Smooth muscle cell (in vitro differentiated cells): ENCODE measurements at regions not wholly inside any gene's neighbourhood (a gene's known extent, or its start where the extent isn't known, plus 50 kb on each side); places are given as distances from the start of the nearest gene placed in this dataset.

Experiments
- DNase-seq: peaks from one replicate; lab custom pipeline; 2025; ENCODE audit not compliant: unreplicated experiment; lab: John Stamatoyannopoulos, UW
- H2AFZ ChIP-seq: fragments of 200-600 bp; sonication (generic); 2 replicates; pipeline ENCODE4 v1.6.0; 2016; ENCODE audit warnings: antibody characterized with exemption, low read depth, mild to moderate bottlenecking
- H3F3A ChIP-seq: fragments of 200-600 bp; sonication (generic); 2 replicates; pipeline ENCODE4 v1.6.0; 2017; ENCODE audit warnings: antibody characterized with exemption, low read depth
- H3K27ac ChIP-seq: fragments of 200-600 bp; sonication (generic); 2 replicates; pipeline ENCODE4 v1.5.1; 2016; ENCODE audit warnings: low read depth, mild to moderate bottlenecking
- H3K27me3 ChIP-seq: fragments of 200-600 bp; sonication (generic); 2 replicates; pipeline ENCODE4 v1.6.1; 2016; ENCODE audit warnings: low read depth, mild to moderate bottlenecking
- H3K36me3 ChIP-seq: fragments of 200-600 bp; sonication (generic); 2 replicates; pipeline ENCODE4 v1.5.1; 2016; ENCODE audit warnings: low read depth
- H3K4me1 ChIP-seq: fragments of 200-600 bp; sonication (generic); 2 replicates; pipeline ENCODE4 v1.5.1; 2016; ENCODE audit warnings: low read depth
- H3K4me2 ChIP-seq: fragments of 200-600 bp; sonication (generic); 2 replicates; pipeline ENCODE4 v1.6.0; 2016; ENCODE audit warnings: mild to moderate bottlenecking
- H3K4me3 ChIP-seq: fragments of 200-600 bp; sonication (generic); 2 replicates; pipeline ENCODE4 v1.5.1; 2016; ENCODE audit warnings: mild to moderate bottlenecking
- H3K79me2 ChIP-seq: fragments of 200-600 bp; sonication (generic); 2 replicates; pipeline ENCODE4 v1.6.0; 2016; ENCODE audit warnings: low read depth, mild to moderate bottlenecking
- H3K9ac ChIP-seq: fragments of 200-600 bp; sonication (generic); 2 replicates; pipeline ENCODE4 v1.6.0; 2016; ENCODE audit warnings: low read depth
- H3K9me3 ChIP-seq: fragments of 200-600 bp; sonication (generic); replicated peaks from 2 replicates; pipeline ENCODE4 v1.5.1; 2016; ENCODE audit warnings: low read depth
- H4K20me1 ChIP-seq: fragments of 200-600 bp; sonication (generic); 2 replicates; pipeline ENCODE4 v1.6.0; 2016; ENCODE audit warnings: low read depth
- WGBS: methylation state at CpG from one replicate; pipeline ENCODE4 v1.1.7; 2016; ENCODE audit warnings: low lambda C conversion rate; 5-methylcytosine and 5-hydroxymethylcytosine counted together
- TF ChIP-seq, protein P1 (sequence below): fragments of 200-600 bp; sonication (generic); IDR thresholded peaks from 2 replicates; pipeline ENCODE4 v1.5.1; 2017; ENCODE audit warnings: borderline replicate concordance, mild to moderate bottlenecking, antibody characterized with exemption; ENCODE audit not compliant: insufficient read depth, poor library complexity, severe bottlenecking

GRCh38 chr2:65687614-65688013, 255.2 kb upstream of the SPRED2 start:
- TF ChIP-seq, protein P1, sequence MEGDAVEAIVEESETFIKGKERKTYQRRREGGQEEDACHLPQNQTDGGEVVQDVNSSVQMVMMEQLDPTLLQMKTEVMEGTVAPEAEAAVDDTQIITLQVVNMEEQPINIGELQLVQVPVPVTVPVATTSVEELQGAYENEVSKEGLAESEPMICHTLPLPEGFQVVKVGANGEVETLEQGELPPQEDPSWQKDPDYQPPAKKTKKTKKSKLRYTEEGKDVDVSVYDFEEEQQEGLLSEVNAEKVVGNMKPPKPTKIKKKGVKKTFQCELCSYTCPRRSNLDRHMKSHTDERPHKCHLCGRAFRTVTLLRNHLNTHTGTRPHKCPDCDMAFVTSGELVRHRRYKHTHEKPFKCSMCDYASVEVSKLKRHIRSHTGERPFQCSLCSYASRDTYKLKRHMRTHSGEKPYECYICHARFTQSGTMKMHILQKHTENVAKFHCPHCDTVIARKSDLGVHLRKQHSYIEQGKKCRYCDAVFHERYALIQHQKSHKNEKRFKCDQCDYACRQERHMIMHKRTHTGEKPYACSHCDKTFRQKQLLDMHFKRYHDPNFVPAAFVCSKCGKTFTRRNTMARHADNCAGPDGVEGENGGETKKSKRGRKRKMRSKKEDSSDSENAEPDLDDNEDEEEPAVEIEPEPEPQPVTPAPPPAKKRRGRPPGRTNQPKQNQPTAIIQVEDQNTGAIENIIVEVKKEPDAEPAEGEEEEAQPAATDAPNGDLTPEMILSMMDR: no peak
- Histone ChIP-seq H3K27me3 (no peaks in the 10 kb centered on the region), H3F3A (no peaks in the 10 kb centered on the region), H3K4me2 (no peak overlapping the region), H3K9ac (no peak overlapping the region), H3K4me3 (no peak overlapping the region), H3K4me1 (no peaks in the 10 kb centered on the region), H3K36me3 (no peaks in the 10 kb centered on the region), H3K79me2 (no peaks in the 10 kb centered on the region), H3K9me3 (no peaks in the 10 kb centered on the region), H4K20me1 (no peaks in the 10 kb centered on the region), H2AFZ (no peak overlapping the region), H3K27ac (no peak overlapping the region)
- DNase-seq: no peak
- 77% methylated on average over 9 of the region's 9 CpGs for WGBS

- no peak overlapping the region for H2AFZ ChIP-seq
- H3K4me3 ChIP-seq: no peak overlapping the region
- H3K4me1 ChIP-seq: no peaks in the 10 kb centered on the region
- TF ChIP-seq, protein P1: no peak
- H3K9me3 ChIP-seq: no peaks in the 10 kb centered on the region
- H3K4me2 ChIP-seq: no peak overlapping the region
- no peaks in the 10 kb centered on the region for H3K36me3 ChIP-seq
- H3K27ac ChIP-seq: no peak overlapping the region
- H3K79me2 ChIP-seq: no peaks in the 10 kb centered on the region
- WGBS: 73% methylated on average over 5 of the region's 5 CpGs
- no peak for DNase-seq
- no peaks in the 10 kb centered on the region for H3K27me3 ChIP-seq
- no peak overlapping the region for H3K9ac ChIP-seq
- H4K20me1 ChIP-seq: no peaks in the 10 kb centered on the region
- no peaks in the 10 kb centered on the region for H3F3A ChIP-seq
These were observed 254.6 kb upstream of the SPRED2 start for GRCh38 chr2:65686928-65687521.

GRCh38 chr2:65681503-65681902, 249.1 kb upstream of the SPRED2 start:
- no peak overlapping the region for H3K4me3 ChIP-seq
- 85% methylated on average over 1 of the region's 1 CpG for WGBS
- no peaks in the 10 kb centered on the region for H3K9me3 ChIP-seq
- H3K36me3 ChIP-seq: no peaks in the 10 kb centered on the region
- TF ChIP-seq, protein P1: no peak
- no peaks in the 10 kb centered on the region for H3K27me3 ChIP-seq
- H2AFZ ChIP-seq: no peak overlapping the region
- no peak for DNase-seq
- no peaks in the 10 kb centered on the region for H3K79me2 ChIP-seq
- H3K4me1 ChIP-seq: no peaks in the 10 kb centered on the region
- no peak overlapping the region for H3K27ac ChIP-seq
- H3K4me2 ChIP-seq: no peak overlapping the region
- H4K20me1 ChIP-seq: no peaks in the 10 kb centered on the region
- no peak overlapping the region for H3K9ac ChIP-seq
- no peaks in the 10 kb centered on the region for H3F3A ChIP-seq

- no peak overlapping the region for H2AFZ ChIP-seq
- no peak overlapping the region for H3K9ac ChIP-seq
- DNase-seq: no peak
- H3F3A ChIP-seq: no peaks in the 10 kb centered on the region
- WGBS: 67% methylated on average over 5 of the region's 5 CpGs
- H3K27ac ChIP-seq: no peak overlapping the region
- H3K4me3 ChIP-seq: no peak overlapping the region
- H4K20me1 ChIP-seq: no peaks in the 10 kb centered on the region
- H3K4me2 ChIP-seq: no peak overlapping the region
- TF ChIP-seq, protein P1: no peak
- H3K9me3 ChIP-seq: peaks cover 8% of the 10 kb centered on the region
- no peaks in the 10 kb centered on the region for H3K79me2 ChIP-seq
- no peaks in the 10 kb centered on the region for H3K36me3 ChIP-seq
- no peaks in the 10 kb centered on the region for H3K27me3 ChIP-seq
- H3K4me1 ChIP-seq: no peaks in the 10 kb centered on the region
These were observed 246.5 kb upstream of the SPRED2 start for GRCh38 chr2:65678779-65679391.
